ENCODE measurements at regions not wholly inside any gene's neighbourhood (a gene's known extent, or its start where the extent isn't known, plus 50 kb on each side); places are given as distances from the start of the nearest gene placed in this dataset.

DNA sequence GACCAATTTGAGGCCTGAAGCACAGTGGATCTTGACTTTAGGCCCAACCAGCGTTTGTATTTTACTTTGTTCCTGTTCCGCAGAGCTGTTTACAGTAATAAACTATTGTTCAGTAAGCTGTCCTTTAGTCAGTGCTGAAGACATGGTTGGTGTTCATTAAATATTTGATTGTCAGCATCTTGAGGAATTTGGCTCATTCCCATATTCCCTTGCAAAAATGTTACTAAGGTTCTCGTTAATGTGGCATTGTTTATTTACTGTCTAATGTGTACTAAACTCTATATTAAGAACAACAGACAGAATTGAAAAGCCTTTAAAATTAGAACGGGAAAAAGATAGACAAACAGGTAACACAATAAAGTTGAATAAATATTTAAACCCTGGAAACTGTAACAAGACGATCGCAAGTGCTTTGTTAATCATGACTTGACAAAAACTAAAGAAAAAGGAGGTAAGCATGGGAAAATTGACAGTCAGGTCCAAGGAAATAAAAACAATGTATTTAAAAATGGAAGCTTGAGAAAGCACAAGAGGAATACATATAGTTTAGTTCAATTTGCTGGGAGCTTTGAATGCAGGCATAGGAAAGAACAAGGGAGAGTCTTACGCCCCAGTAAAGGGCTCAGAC, 1060.8 kb upstream of the CRIM1 start:
- Mint-ChIP-seq H3K4me1 (ENCODE audit: low read depth) (peaks cover 4% of the 10 kb centered on the region), H3K9me3 (ENCODE audit: low read depth) (no peaks in the 10 kb centered on the region), H3K4me3 (ENCODE audit: low read depth) (no peak overlapping the region), H3K27ac (no peak overlapping the region), H3K27me3 (no peaks in the 10 kb centered on the region), H3K36me3 (ENCODE audit: insufficient read depth) (no peaks in the 10 kb centered on the region)
- TF ChIP-seq, protein P1, sequence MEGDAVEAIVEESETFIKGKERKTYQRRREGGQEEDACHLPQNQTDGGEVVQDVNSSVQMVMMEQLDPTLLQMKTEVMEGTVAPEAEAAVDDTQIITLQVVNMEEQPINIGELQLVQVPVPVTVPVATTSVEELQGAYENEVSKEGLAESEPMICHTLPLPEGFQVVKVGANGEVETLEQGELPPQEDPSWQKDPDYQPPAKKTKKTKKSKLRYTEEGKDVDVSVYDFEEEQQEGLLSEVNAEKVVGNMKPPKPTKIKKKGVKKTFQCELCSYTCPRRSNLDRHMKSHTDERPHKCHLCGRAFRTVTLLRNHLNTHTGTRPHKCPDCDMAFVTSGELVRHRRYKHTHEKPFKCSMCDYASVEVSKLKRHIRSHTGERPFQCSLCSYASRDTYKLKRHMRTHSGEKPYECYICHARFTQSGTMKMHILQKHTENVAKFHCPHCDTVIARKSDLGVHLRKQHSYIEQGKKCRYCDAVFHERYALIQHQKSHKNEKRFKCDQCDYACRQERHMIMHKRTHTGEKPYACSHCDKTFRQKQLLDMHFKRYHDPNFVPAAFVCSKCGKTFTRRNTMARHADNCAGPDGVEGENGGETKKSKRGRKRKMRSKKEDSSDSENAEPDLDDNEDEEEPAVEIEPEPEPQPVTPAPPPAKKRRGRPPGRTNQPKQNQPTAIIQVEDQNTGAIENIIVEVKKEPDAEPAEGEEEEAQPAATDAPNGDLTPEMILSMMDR (IDR thresholded peaks at IDR 0.05; ENCODE audit: unreplicated experiment): no peak
- no peak for DNase-seq (ENCODE audit: low spot score, unreplicated experiment)

DNA sequence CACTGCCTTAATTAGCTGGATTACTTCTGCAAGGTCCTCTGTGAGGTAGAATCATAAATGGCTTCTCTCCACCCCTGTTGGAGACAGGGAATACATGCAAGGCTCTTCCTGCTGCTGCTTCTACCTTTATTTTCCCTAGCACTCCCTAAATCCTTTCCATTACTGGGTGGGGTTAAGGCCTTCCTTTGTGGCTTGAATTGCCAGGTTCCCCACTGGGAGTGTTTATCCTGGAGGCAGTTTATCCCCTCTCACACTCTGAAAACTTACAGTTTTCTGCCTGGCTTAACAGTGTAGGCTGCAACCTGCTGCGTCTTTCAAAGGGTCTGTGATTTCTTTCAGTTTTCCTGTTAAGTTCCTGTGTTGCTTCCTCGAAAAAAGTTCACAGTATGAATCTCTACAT, 1062.3 kb upstream of the CRIM1 start:
- Mint-ChIP-seq H3K9me3 (ENCODE audit: low read depth) (peaks cover 5% of the 10 kb centered on the region), H3K27ac (no peak overlapping the region), H3K4me1 (ENCODE audit: low read depth) (peaks cover 1% of the 10 kb centered on the region)

DNA sequence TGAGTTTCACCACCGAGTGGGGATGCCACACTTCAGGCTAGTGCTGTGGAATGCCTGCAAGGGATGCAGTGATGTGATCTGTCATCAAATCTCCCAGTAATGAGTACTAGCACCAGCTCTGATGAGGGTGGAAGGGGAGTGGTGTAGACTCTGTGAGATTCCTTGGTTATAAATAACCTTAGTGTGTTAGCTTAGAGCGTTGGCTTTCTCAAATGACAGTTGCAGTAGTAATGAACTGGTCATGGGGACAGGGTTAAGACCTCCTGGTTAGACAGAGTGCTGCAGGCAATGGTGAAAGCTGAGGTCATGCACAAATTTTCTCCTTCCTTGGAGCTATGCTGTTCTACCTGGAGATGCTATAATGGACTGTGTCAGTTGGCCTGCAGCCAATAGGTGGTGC, 1063.4 kb upstream of the CRIM1 start:
- TF ChIP-seq, protein P1 (IDR thresholded peaks at IDR 0.05; ENCODE audit: unreplicated experiment): no peak
- Mint-ChIP-seq H3K9me3 (ENCODE audit: low read depth) (peaks cover 13% of the 10 kb centered on the region), H3K36me3 (ENCODE audit: insufficient read depth) (no peaks in the 10 kb centered on the region), H3K4me1 (ENCODE audit: low read depth) (no peaks in the 10 kb centered on the region), H3K27me3 (no peaks in the 10 kb centered on the region), H3K4me3 (ENCODE audit: low read depth) (no peak overlapping the region), H3K27ac (no peak overlapping the region)
- DNase-seq (ENCODE audit: low spot score, unreplicated experiment): no peak

More for the DNA sequence above, 1062.3 kb upstream of the CRIM1 start:
- TF ChIP-seq, protein P1 (IDR thresholded peaks at IDR 0.05; ENCODE audit: unreplicated experiment): no peak
- H3K4me3 Mint-ChIP-seq (ENCODE audit: low read depth): no peak overlapping the region
- DNase-seq (ENCODE audit: low spot score, unreplicated experiment): no peak
- no peaks in the 10 kb centered on the region for H3K27me3 Mint-ChIP-seq
- no peaks in the 10 kb centered on the region for H3K36me3 Mint-ChIP-seq (ENCODE audit: insufficient read depth)

DNA sequence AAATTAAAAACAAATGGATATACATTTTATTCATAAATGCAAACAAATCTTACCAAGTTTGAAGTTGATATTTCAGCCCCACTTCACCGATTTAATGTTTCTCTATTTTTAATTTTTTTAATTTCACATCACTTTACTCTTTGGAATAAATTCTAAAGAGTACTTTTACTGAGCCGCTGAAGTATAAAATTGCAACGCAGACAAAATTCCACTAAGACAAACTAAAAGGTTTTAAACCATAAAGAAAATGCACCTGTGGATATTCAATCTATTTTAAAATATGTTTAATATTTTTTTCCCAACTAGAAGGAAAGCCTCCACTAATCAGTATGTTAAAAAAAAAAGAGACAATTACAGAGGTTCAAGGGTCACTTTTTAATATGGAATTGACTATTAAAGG, 1073.9 kb upstream of the CRIM1 start:
- Mint-ChIP-seq H3K4me1 (ENCODE audit: low read depth) (no peaks in the 10 kb centered on the region), H3K27me3 (no peaks in the 10 kb centered on the region), H3K27ac (no peak overlapping the region), H3K4me3 (ENCODE audit: low read depth) (no peak overlapping the region), H3K9me3 (ENCODE audit: low read depth) (peaks cover 12% of the 10 kb centered on the region), H3K36me3 (ENCODE audit: insufficient read depth) (no peaks in the 10 kb centered on the region)
- no peak for DNase-seq (ENCODE audit: low spot score, unreplicated experiment)
- TF ChIP-seq, protein P1 (IDR thresholded peaks at IDR 0.05; ENCODE audit: unreplicated experiment): no peak

DNA sequence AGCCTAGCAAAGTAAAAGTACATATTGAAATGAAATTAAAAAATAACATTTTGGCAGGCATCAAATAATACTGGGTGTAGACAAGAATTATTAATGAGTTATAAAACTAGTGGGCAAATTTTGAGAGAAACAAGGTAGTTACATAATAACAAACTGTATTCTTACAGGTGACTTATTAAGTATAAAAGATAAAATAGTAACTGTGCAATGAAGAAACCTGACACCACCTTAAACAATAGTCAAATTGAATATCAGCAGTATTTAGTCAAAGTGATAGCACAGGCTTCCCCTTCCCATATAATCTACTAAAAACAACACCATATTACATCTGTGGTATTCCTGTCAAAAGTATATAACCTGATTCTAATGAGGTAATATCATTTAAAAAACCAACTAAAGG, 1099.8 kb upstream of the CRIM1 start:
- TF ChIP-seq, protein P1 (IDR thresholded peaks at IDR 0.05; ENCODE audit: unreplicated experiment): no peak
- Mint-ChIP-seq H3K9me3 (ENCODE audit: low read depth) (peaks cover 9% of the 10 kb centered on the region), H3K36me3 (ENCODE audit: insufficient read depth) (no peaks in the 10 kb centered on the region), H3K27me3 (no peaks in the 10 kb centered on the region), H3K4me1 (ENCODE audit: low read depth) (peaks cover 4% of the 10 kb centered on the region), H3K4me3 (ENCODE audit: low read depth) (no peak overlapping the region), H3K27ac (no peak overlapping the region)
- DNase-seq (ENCODE audit: low spot score, unreplicated experiment): no peak
